A549 (cell line): ENCODE measurements at regions not wholly inside any gene's neighbourhood (a gene's known extent, or its start where the extent isn't known, plus 50 kb on each side); places are given as distances from the start of the nearest gene placed in this dataset.

Experiments
- EP300 ChIP-seq, 2 experiments: fragments of >200 bp; sonication (Bioruptor Twin); formaldehyde crosslinking; IDR thresholded peaks; 2 replicates in 1 of 2; 3 replicates in 1 of 2; pipeline ENCODE4 v1.6.1; 2016 to 2017
- MYC ChIP-seq: IDR thresholded peaks from 2 replicates; pipeline ENCODE4 v1.6.1; 2012; ENCODE audit warnings: mild to moderate bottlenecking, inconsistent platforms, low read length, improper control_type of control experiment, borderline replicate concordance
- NFE2L2 ChIP-seq: fragments of 150-350 bp; conservative IDR thresholded peaks from 2 replicates; pipeline ENCODE4 v1.6.1; 2014; ENCODE audit warnings: low read length
- POLR2A ChIP-seq: IDR thresholded peaks from 2 replicates; pipeline ENCODE4 v1.6.1; 2012; ENCODE audit warnings: mild to moderate bottlenecking, low read length
- USF2 ChIP-seq: fragments of 450-650 bp; IDR thresholded peaks from 2 replicates; pipeline ENCODE4 v1.6.1; 2014; ENCODE audit warnings: antibody characterized with exemption
- TF ChIP-seq, protein P1 (sequence below): IDR thresholded peaks from 2 replicates; pipeline ENCODE4 v1.6.1; 2012
- TF ChIP-seq, protein P2 (sequence below): fragments of 250-450 bp; sonication (Bioruptor Pico); IDR thresholded peaks from 2 replicates; pipeline ENCODE4 v1.5.0; 2020; ENCODE audit warnings: low read depth, mild to moderate bottlenecking, moderate library complexity

DNA sequence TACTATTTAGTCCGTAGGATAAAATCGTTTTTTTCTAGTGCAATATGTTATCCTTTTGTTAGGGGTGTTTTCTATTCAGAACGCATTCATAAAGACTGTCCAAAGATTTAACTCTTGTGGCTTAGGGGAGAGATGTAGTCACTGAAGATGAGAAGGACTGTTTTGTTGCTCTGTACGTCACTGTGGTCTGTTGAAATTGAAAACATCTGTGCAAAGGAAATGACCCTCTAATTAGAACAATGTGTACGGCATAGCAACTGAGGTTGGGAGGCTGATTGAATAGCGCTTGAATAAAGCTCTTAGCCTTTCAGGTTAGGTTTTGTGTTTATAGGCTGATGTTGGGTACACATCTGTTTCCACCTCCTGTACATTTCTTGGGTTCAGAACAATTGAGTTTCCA lies 453.4 kb upstream of the AKR1E2 start:
- TF ChIP-seq EP300 (IDR thresholded peaks at IDR 0.05) (no peak), NFE2L2 (no peak), MYC (no peak), USF2 (no peak), POLR2A (no peak)
- TF ChIP-seq, protein P1, sequence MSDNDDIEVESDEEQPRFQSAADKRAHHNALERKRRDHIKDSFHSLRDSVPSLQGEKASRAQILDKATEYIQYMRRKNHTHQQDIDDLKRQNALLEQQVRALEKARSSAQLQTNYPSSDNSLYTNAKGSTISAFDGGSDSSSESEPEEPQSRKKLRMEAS: no peak
- TF ChIP-seq, protein P2, sequence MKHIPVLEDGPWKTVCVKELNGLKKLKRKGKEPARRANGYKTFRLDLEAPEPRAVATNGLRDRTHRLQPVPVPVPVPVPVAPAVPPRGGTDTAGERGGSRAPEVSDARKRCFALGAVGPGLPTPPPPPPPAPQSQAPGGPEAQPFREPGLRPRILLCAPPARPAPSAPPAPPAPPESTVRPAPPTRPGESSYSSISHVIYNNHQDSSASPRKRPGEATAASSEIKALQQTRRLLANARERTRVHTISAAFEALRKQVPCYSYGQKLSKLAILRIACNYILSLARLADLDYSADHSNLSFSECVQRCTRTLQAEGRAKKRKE: no peak
